NB4 (cell line): ENCODE measurements at regions not wholly inside any gene's neighbourhood (a gene's known extent, or its start where the extent isn't known, plus 50 kb on each side); places are given as distances from the start of the nearest gene placed in this dataset.

Experiments
- CTCF ChIP-seq: IDR thresholded peaks from one replicate; pipeline ENCODE4 v1.5.1; 2012; ENCODE audit warnings: low read depth, low read length
- POLR2A ChIP-seq: IDR thresholded peaks from 2 replicates; pipeline ENCODE4 v1.6.1; 2011; ENCODE audit warnings: mild to moderate bottlenecking; ENCODE audit not compliant: insufficient read length; ENCODE audit errors: extremely low read depth

GRCh38 chr18:25516121-25516520 is 164.2 kb upstream of the ZNF521 start:
- TF ChIP-seq CTCF (no peak), POLR2A (no peak)
